H9 (cell line): ENCODE measurements at regions not wholly inside any gene's neighbourhood (a gene's known extent, or its start where the extent isn't known, plus 50 kb on each side); places are given as distances from the start of the nearest gene placed in this dataset.

ENCODE experiments used
- DNase-seq: peaks from one replicate; pipeline ENCODE4 v3.0.0-alpha.2; 2017
- H2AFZ ChIP-seq: one replicate; pipeline ENCODE4 v1.6.1; 2013; ENCODE audit warnings: mild to moderate bottlenecking, low read length, control low read depth, moderate library complexity
- H2AK5ac ChIP-seq: 2 replicates; pipeline ENCODE4 v1.6.1; 2013; ENCODE audit warnings: low read length, control low read depth, mixed read lengths; ENCODE audit not compliant: insufficient read length
- H2BK120ac ChIP-seq: one replicate; pipeline ENCODE4 v1.6.1; 2013; ENCODE audit warnings: low read depth, mild to moderate bottlenecking, low read length, control low read depth, inconsistent platforms; ENCODE audit not compliant: poor library complexity, severe bottlenecking
- H2BK12ac ChIP-seq: 2 replicates; pipeline ENCODE4 v1.6.1; 2013; ENCODE audit warnings: low read length, control low read depth, mixed read lengths, low read depth; ENCODE audit not compliant: insufficient read length
- H2BK15ac ChIP-seq: 2 replicates; pipeline ENCODE4 v1.6.1; 2013; ENCODE audit warnings: low read depth, low read length, control low read depth
- H2BK20ac ChIP-seq: one replicate; pipeline ENCODE4 v1.6.1; 2013; ENCODE audit warnings: low read depth, mild to moderate bottlenecking, low read length, control low read depth, inconsistent platforms; ENCODE audit not compliant: poor library complexity, severe bottlenecking
- H2BK5ac ChIP-seq: 2 replicates; pipeline ENCODE4 v1.6.1; 2013; ENCODE audit warnings: low read length, control low read depth, mixed read lengths; ENCODE audit not compliant: insufficient read length
- H3K14ac ChIP-seq: 2 replicates; pipeline ENCODE4 v1.6.1; 2013; ENCODE audit warnings: low read length, control low read depth; ENCODE audit not compliant: insufficient read depth
- H3K18ac ChIP-seq: 2 replicates; pipeline ENCODE4 v1.6.1; 2013; ENCODE audit warnings: low read depth, mild to moderate bottlenecking, mixed read lengths, low read length, control low read depth; ENCODE audit not compliant: insufficient read length
- H3K23ac ChIP-seq: 2 replicates; pipeline ENCODE4 v1.6.1; 2013; ENCODE audit warnings: low read length, control low read depth, mixed read lengths, low read depth; ENCODE audit not compliant: insufficient read length
- H3K23me2 ChIP-seq: 2 replicates; pipeline ENCODE4 v1.6.1; 2013; ENCODE audit warnings: low read depth, mild to moderate bottlenecking, mixed read lengths, low read length, control low read depth; ENCODE audit not compliant: insufficient read length, poor library complexity, severe bottlenecking
- H3K27ac ChIP-seq: 2 replicates; pipeline ENCODE4 v1.5.1; 2013; ENCODE audit warnings: low read length, control low read depth, mixed read lengths, low read depth; ENCODE audit not compliant: insufficient read length
- H3K27me3 ChIP-seq: 2 replicates; pipeline ENCODE4 v1.6.1; 2013; ENCODE audit warnings: low read length, control low read depth, inconsistent platforms; ENCODE audit not compliant: insufficient read depth
- H3K4ac ChIP-seq: 2 replicates; pipeline ENCODE4 v1.6.1; 2013; ENCODE audit warnings: low read depth, mild to moderate bottlenecking, control low read depth, inconsistent platforms, low read length, moderate library complexity
- H3K4me1 ChIP-seq: 2 replicates; pipeline ENCODE4 v1.6.1; 2013; ENCODE audit warnings: low read length, control low read depth, inconsistent platforms; ENCODE audit not compliant: insufficient read depth
- H3K4me2 ChIP-seq: 2 replicates; pipeline ENCODE4 v1.6.1; 2013; ENCODE audit warnings: low read length, control low read depth, mixed read lengths; ENCODE audit not compliant: insufficient read length, insufficient read depth
- H3K56ac ChIP-seq: 2 replicates; pipeline ENCODE4 v1.6.1; 2013; ENCODE audit warnings: low read depth, mild to moderate bottlenecking, mixed read lengths, low read length, control low read depth; ENCODE audit not compliant: insufficient read length
- H3K79me1 ChIP-seq: 2 replicates; pipeline ENCODE4 v1.6.1; 2013; ENCODE audit warnings: low read depth, mild to moderate bottlenecking, moderate library complexity, low read length, control low read depth, inconsistent platforms; ENCODE audit not compliant: insufficient read depth, poor library complexity, severe bottlenecking
- H3K79me2 ChIP-seq: 2 replicates; pipeline ENCODE4 v1.6.1; 2013; ENCODE audit warnings: low read length, control low read depth, inconsistent platforms; ENCODE audit not compliant: insufficient read depth
- H3K9ac ChIP-seq: 2 replicates; pipeline ENCODE4 v1.6.1; 2013; ENCODE audit warnings: low read length, control low read depth, mixed read lengths; ENCODE audit not compliant: insufficient read length; ENCODE audit errors: extremely low read depth
- H3K9me3 ChIP-seq: one replicate; pipeline ENCODE4 v1.6.1; 2013; ENCODE audit warnings: low read depth, low read length, inconsistent platforms; ENCODE audit not compliant: control insufficient read depth
- H3T11ph ChIP-seq: one replicate; pipeline ENCODE4 v1.6.1; 2013; ENCODE audit warnings: mild to moderate bottlenecking, low read length, control low read depth, inconsistent platforms
- H4K20me1 ChIP-seq: one replicate; pipeline ENCODE4 v1.6.1; 2013; ENCODE audit not compliant: control insufficient read depth, insufficient read length, insufficient read depth
- H4K5ac ChIP-seq: 2 replicates; pipeline ENCODE4 v1.6.1; 2013; ENCODE audit warnings: low read depth, mild to moderate bottlenecking, mixed read lengths, low read length, control low read depth; ENCODE audit not compliant: insufficient read length
- H4K8ac ChIP-seq: replicated peaks from 2 replicates; pipeline ENCODE4 v1.6.1; 2013; ENCODE audit warnings: low read length, control low read depth, mixed read lengths, low read depth; ENCODE audit not compliant: insufficient read length
- H4K91ac ChIP-seq: 2 replicates; pipeline ENCODE4 v1.6.1; 2013; ENCODE audit warnings: low read depth, mild to moderate bottlenecking, moderate library complexity, mixed read lengths, low read length, control low read depth; ENCODE audit not compliant: insufficient read length
- H3K27ac Mint-ChIP-seq, 3 experiments: 2 replicates in 2 of 3; 3 replicates in 1 of 3; pipeline ENCODE4 v1.8.0; 2020 to 2021; ENCODE audit warnings: mixed read lengths in 3 of 3, mild to moderate bottlenecking in 1 of 3, moderate library complexity in 1 of 3
- H3K27me3 Mint-ChIP-seq: 2 replicates; pipeline ENCODE4 v1.8.0; 2021; ENCODE audit warnings: low read depth, mild to moderate bottlenecking, moderate library complexity, mixed read lengths
- H3K36me3 Mint-ChIP-seq, 3 experiments: 2 replicates in 2 of 3; 3 replicates in 1 of 3; pipeline ENCODE4 v1.8.0; 2020 to 2021; ENCODE audit warnings: low read depth in 3 of 3, mixed read lengths in 3 of 3; ENCODE audit not compliant: insufficient read depth in 1 of 3
- H3K4me1 Mint-ChIP-seq, 2 experiments: 2 replicates each; pipeline ENCODE4 v1.8.0; 2020; ENCODE audit warnings: mixed read lengths in 2 of 2
- H3K4me3 Mint-ChIP-seq, 2 experiments: 2 replicates in 1 of 2; 3 replicates in 1 of 2; pipeline ENCODE4 v1.8.0; 2020 to 2021; ENCODE audit warnings: mild to moderate bottlenecking in 2 of 2, mixed read lengths in 2 of 2, moderate library complexity in 1 of 2
- H3K9me3 Mint-ChIP-seq, 2 experiments: 2 replicates in 1 of 2; 3 replicates in 1 of 2; pipeline ENCODE4 v1.8.0; 2020; ENCODE audit warnings: mild to moderate bottlenecking in 2 of 2, mixed read lengths in 2 of 2, moderate library complexity in 1 of 2
- CTCF ChIP-seq: fragments of 200-600 bp; sonication (generic); conservative IDR thresholded peaks from 3 replicates; pipeline ENCODE4 v1.8.0; 2021; ENCODE audit warnings: antibody characterized with exemption, mild to moderate bottlenecking
- WGBS: extraction: QIAGEN DNeasy Blood & Tissue Kit; methylation state at CpG from one replicate; pipeline ENCODE4 v1.1.7; 2013; ENCODE audit warnings: missing lambda C conversion rate, low lambda C conversion rate, mixed read lengths; ENCODE audit not compliant: insufficient read length; ENCODE audit errors: extremely low coverage; 5-methylcytosine and 5-hydroxymethylcytosine counted together

GRCh38 chr15:95279277-95280019 is 1048.1 kb downstream of the MCTP2 start:
- no peak overlapping the region for H3K14ac ChIP-seq
- no peak overlapping the region for H2BK20ac ChIP-seq
- no peak overlapping the region for H3K56ac ChIP-seq
- H3K27ac ChIP-seq = no peak overlapping the region
- no peak for DNase-seq
- H3K9me3 ChIP-seq = no peaks in the 10 kb centered on the region
- no peaks in the 10 kb centered on the region for H3K79me2 ChIP-seq
- no peak overlapping the region for H3K18ac ChIP-seq
- H3K4me1 ChIP-seq = no peaks in the 10 kb centered on the region
- H2AK5ac ChIP-seq = no peak overlapping the region
- H3K79me1 ChIP-seq = no peaks in the 10 kb centered on the region
- no peak overlapping the region for H3K23ac ChIP-seq
- H4K8ac ChIP-seq = no peak overlapping the region
- TF ChIP-seq CTCF = no peak
- H3K4ac ChIP-seq = no peak overlapping the region
- no peak overlapping the region for H3K4me3 Mint-ChIP-seq
- no CpG with 5 or more reads among the region's 8 CpGs for WGBS
- H4K5ac ChIP-seq = no peak overlapping the region
- no peak overlapping the region for H2BK5ac ChIP-seq
- peaks cover under 1 to 1% of the 10 kb centered on the region in 2 experiments; a peak in 3 of 4 replicates for H3K4me1 Mint-ChIP-seq
- no peaks in the 10 kb centered on the region for H4K20me1 ChIP-seq
- H3K4me2 ChIP-seq = no peak overlapping the region
- no peak overlapping the region for H3K9ac ChIP-seq
- H3T11ph ChIP-seq = no peak overlapping the region
- H3K9me3 Mint-ChIP-seq = no peaks in the 10 kb centered on the region
- H3K36me3 Mint-ChIP-seq = no peaks in the 10 kb centered on the region
- H4K91ac ChIP-seq = no peak overlapping the region
- no peaks in the 10 kb centered on the region for H3K23me2 ChIP-seq
- H3K27ac Mint-ChIP-seq = no peak overlapping the region
- H2BK12ac ChIP-seq = no peak overlapping the region
- H2BK120ac ChIP-seq = no peak overlapping the region
- H2BK15ac ChIP-seq = no peak overlapping the region
- no peak overlapping the region for H2AFZ ChIP-seq
- peaks cover 2% of the 10 kb centered on the region for H3K27me3 Mint-ChIP-seq
- H3K27me3 ChIP-seq = no peaks in the 10 kb centered on the region
